Gastrocnemius medialis (tissue), 4 donors: ENCODE measurements at regions not wholly inside any gene's neighbourhood (a gene's known extent, or its start where the extent isn't known, plus 50 kb on each side); places are given as distances from the start of the nearest gene placed in this dataset.

Source experiments
- POLR2A ChIP-seq, 2 donors: fragments of 450-650 bp; IDR thresholded peaks; one replicate each; pipeline ENCODE4 v1.6.1; 2017; ENCODE audit warnings: antibody characterized with exemption in 2 of 2, mild to moderate bottlenecking in 2 of 2, moderate library complexity in 2 of 2
- TF ChIP-seq, protein P1 (sequence below), 5 experiments: fragments of 450-650 bp in 3 of 5; fragments of 200-600 bp in 2 of 5; sonication (generic) in 2 of 5; IDR thresholded peaks in 4 of 5; conservative IDR thresholded peaks in 1 of 5; 1 replicate in 4 of 5; 2 replicates in 1 of 5; pipeline ENCODE4 v1.5.1; 2016 to 2019; ENCODE audit warnings: antibody characterized with exemption in 5 of 5, mild to moderate bottlenecking in 3 of 5, moderate library complexity in 3 of 5

DNA sequence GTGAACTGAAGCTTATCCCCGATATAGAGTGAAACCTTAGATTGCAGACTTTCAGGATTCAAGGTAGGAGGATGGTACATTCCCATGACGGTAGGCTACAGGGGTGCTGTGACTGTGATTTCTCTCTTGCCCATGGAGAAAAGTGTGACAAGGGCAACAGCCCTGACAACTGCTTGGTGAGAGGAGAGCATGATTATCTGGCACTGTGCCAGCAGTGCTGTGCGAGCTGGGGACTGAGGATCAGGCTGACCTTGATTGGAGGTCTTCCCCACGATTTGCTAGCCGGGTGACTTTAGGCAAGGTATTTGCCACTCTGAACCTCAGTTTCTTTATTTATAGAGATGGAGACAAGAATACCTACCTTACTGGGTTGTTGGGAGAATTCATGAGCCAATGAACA is 229.5 kb downstream of the PTEN start:
- no peak for TF ChIP-seq POLR2A (IDR thresholded peaks at IDR 0.05)
- TF ChIP-seq, protein P1, sequence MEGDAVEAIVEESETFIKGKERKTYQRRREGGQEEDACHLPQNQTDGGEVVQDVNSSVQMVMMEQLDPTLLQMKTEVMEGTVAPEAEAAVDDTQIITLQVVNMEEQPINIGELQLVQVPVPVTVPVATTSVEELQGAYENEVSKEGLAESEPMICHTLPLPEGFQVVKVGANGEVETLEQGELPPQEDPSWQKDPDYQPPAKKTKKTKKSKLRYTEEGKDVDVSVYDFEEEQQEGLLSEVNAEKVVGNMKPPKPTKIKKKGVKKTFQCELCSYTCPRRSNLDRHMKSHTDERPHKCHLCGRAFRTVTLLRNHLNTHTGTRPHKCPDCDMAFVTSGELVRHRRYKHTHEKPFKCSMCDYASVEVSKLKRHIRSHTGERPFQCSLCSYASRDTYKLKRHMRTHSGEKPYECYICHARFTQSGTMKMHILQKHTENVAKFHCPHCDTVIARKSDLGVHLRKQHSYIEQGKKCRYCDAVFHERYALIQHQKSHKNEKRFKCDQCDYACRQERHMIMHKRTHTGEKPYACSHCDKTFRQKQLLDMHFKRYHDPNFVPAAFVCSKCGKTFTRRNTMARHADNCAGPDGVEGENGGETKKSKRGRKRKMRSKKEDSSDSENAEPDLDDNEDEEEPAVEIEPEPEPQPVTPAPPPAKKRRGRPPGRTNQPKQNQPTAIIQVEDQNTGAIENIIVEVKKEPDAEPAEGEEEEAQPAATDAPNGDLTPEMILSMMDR (IDR thresholded peaks at IDR 0.05 in 4 of 5, conservative IDR thresholded peaks at IDR 0.05 in 1 of 5), result no peak
